GM18505 (cell line): ENCODE measurements at regions not wholly inside any gene's neighbourhood (a gene's known extent, or its start where the extent isn't known, plus 50 kb on each side); places are given as distances from the start of the nearest gene placed in this dataset.

Experiments
- ATAC-seq: cut with Tn5 transposase; IDR thresholded peaks from one replicate; pipeline ENCODE4 v1.9.1; 2021; ENCODE audit not compliant: unreplicated experiment
- POLR2A ChIP-seq: IDR thresholded peaks from 4 replicates; pipeline ENCODE4 v1.6.1; 2011; ENCODE audit warnings: borderline replicate concordance; ENCODE audit not compliant: insufficient read depth, insufficient read length; ENCODE audit errors: extremely low read depth

DNA sequence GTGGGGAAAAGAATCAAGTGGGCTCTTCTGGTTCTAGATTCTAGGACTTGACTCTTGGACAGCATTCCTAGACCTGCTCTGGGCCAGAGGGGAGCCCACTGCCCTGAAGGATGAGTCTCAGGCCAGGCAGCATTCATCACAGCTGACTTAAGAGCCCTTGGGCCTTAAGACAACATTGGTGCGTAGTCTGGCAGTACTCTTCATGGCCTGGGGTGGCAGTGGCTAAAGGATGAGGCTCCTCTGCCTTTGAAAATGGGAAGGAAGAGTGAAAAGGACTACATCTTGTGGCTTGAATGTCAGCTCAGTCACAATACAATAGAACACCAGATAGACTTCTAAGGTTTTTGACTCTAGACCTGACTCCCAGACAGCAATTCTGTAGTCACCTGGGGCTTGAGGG, 1415.1 kb upstream of the PRMT6 start:
- TF ChIP-seq POLR2A = no peak
- ATAC-seq = no peak

DNA sequence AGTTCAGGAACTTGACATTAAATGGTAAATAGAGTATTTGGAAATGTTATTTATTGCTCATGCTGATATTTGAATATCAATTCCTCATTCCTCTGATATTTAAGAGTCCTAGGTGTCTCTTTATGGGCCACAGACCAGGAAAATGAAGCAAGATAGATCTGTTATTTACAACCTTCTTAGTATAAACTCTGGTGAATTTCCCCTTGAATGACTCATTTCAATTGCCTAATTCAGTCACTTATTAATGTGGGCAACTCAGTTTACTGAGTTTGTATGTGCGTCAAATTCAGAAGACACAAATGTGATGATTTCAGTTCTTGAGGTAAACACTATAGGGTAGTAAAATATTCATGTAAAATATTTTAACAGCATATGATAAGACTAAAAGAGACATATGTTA, 1404.4 kb upstream of the PRMT6 start:
- TF ChIP-seq POLR2A = no peak
- no peak for ATAC-seq

DNA sequence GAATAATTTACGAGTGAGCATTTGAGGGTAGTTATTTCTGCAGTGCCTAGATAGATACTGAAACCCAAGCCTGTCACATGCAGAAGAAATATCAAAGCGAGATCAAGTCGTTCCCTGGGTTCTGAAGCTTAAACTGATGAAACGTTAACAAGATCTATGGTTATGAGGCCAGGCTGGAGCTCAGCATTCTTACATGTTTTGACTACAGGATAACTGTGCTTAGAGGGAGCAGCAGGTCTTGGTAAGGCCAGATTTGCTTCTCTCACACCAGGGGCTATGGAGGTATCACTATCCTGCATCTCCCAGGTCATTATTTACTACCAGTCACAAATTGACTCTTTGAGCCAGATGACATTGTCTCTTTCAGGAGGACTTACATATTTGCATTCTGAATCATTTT, 1401.4 kb upstream of the PRMT6 start:
- TF ChIP-seq POLR2A = no peak
- ATAC-seq = no peak

DNA sequence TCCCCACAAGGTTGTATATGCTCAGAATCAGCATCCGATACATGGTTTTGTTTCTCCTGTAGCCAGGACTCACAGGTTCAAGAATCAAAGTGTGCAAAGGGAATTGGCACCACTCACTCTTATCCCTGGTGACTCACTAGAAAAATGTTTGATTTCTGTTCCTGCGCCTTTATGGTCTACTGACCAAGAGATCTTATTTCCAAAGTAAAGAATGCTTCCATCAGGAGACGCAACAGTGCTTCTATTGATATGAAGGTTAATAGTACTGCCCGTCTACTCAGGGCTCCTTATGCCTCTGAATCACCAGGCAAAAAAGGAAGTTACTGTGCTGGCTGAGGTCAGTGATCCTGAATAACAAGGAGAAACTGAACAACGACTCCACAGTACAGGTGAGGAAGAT, 1392.0 kb upstream of the PRMT6 start:
- no peak for ATAC-seq
- TF ChIP-seq POLR2A = no peak

DNA sequence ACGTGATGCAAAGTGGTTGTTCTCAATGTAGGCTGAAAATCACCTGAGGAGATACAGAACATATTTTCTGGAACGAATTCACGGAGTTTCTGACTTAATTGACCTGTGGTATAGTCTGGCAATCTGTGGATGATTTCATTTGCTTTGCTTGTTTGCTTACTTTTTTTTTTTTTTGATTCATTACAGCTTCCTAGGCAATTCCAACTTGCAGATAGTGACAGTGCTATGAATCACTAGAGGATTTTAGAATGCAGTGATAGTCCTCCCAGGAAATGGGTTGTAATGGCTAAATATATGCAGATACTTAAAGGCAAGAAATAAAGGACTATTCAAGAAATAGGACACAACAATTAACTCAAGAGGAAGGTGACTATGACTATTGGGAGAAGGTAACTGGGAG, 1378.1 kb upstream of the PRMT6 start:
- TF ChIP-seq POLR2A = no peak

DNA sequence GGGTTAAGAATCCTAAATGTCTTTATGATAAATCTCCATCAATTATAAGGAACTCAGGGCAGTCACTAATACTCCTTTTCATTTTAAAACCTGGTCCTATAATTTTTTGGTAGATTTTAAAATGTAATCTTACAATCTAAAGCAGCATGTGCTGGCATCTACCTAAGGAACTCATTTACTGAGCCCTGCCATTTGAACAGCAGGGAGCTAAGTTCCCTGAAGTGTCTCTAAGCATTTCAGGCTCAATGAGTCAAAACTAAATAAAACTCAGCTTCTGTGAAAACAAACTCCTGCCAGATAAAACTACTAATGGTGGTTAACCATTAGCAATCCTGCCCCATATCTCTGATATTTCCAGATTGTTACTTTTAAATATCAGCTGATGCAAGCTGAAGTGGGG, 1371.8 kb upstream of the PRMT6 start:
- no peak for TF ChIP-seq POLR2A
- ATAC-seq = no peak

More for the DNA sequence above, 1378.1 kb upstream of the PRMT6 start:
- ATAC-seq = no peak

DNA sequence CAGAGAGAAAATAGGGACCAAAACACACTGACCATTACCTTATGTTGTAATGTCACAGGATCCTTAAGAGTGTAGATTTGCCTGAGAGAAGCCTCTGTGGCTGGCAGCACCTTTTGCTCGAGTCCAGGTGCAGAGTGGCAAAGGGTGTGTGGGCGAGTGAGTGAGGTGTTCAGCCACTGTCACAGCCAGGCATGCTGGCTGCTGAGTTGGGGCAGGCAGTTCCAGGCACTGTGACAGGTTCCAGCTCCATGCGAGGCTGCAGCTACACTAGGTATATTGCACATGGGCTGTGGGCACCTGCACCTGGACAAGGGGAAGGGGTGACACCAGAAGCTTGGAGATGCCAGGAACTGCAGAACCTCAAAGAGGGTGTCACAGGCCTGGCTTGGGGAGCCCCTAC, 1370.4 kb upstream of the PRMT6 start:
- no peak for TF ChIP-seq POLR2A

DNA sequence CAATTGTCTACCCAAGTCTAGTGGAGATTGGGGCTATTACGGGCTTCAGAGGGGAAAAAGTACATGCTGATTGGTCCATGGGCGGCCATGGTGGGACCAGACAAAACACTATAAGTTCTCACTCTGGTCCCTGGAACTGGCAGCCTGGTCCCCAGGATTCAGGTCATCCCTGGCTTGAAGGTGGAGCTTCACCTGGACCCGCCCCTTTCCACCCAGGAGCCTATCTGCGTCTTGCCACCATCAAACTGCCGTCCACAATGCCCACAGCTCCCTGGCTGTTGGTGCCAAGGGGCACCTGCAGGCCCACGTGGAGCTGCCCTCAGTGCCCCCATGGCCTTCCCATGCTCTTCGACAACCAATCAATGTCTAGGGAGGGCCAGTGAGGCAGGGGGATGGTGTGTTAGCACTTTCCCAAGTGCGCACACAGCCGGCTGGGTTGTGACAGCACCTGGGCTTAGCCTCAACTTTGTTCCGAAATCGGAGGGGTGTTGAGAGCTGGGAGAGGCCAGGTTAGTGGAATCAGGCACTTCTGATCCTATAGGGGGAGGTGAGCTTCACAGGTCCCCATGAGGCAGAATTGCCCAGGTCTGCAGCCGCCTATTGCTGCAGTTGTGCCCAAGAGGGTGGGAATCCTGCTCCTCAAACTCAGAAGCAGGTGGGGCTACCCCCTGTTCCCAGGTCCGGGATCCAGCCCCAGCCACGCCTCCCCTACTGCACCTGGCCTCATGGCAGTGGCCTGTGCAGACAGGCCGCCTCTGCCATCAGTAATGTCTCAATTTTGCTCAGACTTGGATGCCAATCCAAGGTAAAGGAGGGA, 1369.4 kb upstream of the PRMT6 start:
- ATAC-seq = no peak
- no peak for TF ChIP-seq POLR2A

More for the DNA sequence above, 1370.4 kb upstream of the PRMT6 start:
- ATAC-seq = no peak

DNA sequence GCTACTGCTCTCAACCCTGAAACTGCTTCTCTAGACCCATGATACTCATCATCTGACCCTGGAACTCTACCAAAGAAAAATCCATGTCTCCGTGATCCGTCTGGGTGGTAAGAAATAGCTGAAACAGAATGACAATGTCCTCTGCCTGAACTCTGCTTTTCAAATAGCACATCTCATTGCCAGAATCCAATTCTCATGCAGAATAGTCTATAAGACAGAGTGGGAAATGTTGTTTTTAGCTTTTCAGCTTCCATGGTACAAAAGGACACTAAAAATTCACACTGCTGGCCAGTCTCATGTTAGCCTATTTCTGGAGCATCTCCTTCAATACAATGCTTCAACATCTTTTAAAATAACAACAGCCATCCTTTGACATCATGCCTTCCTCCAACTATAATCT, 1355.8 kb upstream of the PRMT6 start:
- no peak for ATAC-seq
- TF ChIP-seq POLR2A = no peak

DNA sequence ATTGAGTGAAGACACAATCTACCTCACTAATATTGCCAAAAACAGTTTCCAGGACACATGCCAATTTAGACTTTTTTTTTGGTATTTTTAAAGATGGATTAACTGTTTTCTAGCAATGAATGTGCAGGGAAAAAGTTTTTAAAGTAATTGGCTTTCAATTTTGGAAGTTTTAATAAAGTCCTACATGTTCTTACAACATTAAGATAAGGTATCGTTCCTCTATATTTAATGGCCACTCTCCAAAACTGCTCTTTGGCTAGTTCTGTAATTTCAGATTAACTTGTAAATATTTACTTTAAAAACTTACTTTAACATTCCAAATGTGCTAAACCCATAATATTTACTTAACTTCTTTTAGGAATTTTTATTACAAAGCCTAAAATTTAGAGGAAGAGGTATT, 1332.2 kb upstream of the PRMT6 start:
- TF ChIP-seq POLR2A = no peak
- ATAC-seq = no peak

DNA sequence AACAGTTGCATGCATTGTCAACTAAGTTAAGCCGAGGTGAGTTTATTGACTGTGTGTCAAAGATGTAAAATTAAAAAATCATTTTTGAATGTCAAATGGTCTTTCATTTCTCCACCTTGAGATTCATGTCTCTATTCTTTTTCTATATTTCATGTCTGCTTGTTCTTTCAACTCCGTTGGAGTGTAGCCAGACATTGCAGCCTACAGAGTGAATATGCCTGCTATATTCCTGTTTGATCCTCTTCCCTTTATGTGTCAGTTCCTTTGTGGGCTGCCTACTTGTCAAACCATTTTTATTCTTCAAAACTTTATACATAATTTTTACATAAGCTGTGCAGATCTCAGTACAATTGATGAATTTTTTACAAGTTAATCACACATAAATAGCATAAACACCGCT, 1325.8 kb upstream of the PRMT6 start:
- TF ChIP-seq POLR2A = no peak
- ATAC-seq = no peak

DNA sequence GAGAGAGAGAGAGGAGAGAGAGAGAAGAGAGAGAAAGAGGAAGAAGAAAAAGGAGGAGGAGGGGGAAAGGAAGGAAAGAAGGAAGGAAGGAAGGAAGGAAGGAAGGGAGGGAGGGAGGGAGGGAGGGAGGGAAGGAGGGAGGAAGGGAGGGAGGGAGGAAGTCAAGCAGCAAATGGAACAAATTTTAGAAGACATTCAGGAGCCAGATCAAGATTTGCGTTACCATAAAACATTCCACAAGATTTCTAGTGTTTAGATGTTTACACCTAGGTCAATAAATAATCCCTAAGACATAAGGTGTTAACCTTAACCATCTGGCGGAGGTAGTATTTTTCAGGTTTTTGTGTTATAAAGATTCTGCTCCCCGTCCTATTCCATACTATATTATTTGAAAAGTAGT, 1320.1 kb upstream of the PRMT6 start:
- no peak for TF ChIP-seq POLR2A
- ATAC-seq = no peak

DNA sequence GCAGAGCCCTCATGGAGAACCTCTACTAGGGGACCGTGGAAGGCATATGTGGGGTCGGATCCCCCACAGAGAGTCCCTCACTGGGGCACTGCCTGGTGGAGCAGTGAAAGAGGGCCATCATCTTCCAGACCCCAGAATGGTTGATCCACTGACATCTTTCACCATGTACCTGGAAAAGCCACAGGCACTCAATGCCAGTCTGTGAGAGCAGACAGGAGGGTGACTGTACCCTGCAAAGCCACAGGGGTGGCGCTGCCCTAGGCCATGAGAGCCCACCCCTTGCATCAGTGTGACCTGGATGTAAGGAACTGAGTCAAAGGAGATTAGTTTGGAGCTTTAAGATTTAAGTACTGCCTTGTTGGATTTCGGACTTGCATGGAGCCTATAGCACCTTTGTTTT, 1276.7 kb upstream of the PRMT6 start:
- no peak for TF ChIP-seq POLR2A
- ATAC-seq = no peak

DNA sequence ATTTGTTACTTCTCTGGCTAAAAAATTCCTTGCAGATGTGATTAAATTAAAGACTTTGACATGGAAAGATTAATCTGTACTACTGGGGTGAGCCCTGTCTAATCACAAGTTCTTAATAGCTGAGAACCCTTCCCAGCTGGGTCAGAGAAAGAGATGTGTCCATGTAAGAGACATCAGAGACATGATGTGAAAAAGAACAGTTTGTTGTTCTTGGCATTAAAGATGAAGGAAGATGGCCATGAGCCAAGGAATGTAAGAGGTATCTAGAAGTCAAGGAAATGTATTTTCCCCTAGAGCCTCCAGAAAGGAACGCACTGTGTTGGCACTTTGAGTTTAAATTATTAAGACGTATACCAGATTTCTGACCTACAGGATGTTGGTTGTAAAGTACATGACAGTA, 1271.5 kb upstream of the PRMT6 start:
- ATAC-seq = no peak
- TF ChIP-seq POLR2A = no peak
